ENCODE measurements at regions not wholly inside any gene's neighbourhood (a gene's known extent, or its start where the extent isn't known, plus 50 kb on each side); places are given as distances from the start of the nearest gene placed in this dataset.

GRCh38 chr7:136051203-136051928 lies 74.2 kb upstream of the MTPN start:
- Histone ChIP-seq H2BK15ac (ENCODE audit: low read depth, low read length) (no peak overlapping the region), H2AFZ (ENCODE audit: low read length) (no peak overlapping the region), H4K8ac (replicated peaks; ENCODE audit: insufficient read length, low read depth, low read length) (no peak overlapping the region), H3K4me2 (ENCODE audit: insufficient read depth, insufficient read length, low read length) (no peak overlapping the region), H3T11ph (ENCODE audit: low read length) (no peak overlapping the region), H3K9ac (ENCODE audit: extremely low read depth, insufficient read length, low read length) (no peak overlapping the region), H3K56ac (ENCODE audit: insufficient read length, low read depth, low read length) (no peak overlapping the region), H3K23me2 (ENCODE audit: insufficient read length, low read depth, low read length, poor library complexity, severe bottlenecking) (no peaks in the 10 kb centered on the region), H4K20me1 (ENCODE audit: control insufficient read depth, insufficient read depth, insufficient read length) (no peaks in the 10 kb centered on the region), H2BK20ac (ENCODE audit: low read depth, low read length, poor library complexity, severe bottlenecking) (no peak overlapping the region), H4K5ac (ENCODE audit: insufficient read length, low read depth, low read length) (no peak overlapping the region), H3K23ac (ENCODE audit: insufficient read length, low read depth, low read length) (no peak overlapping the region), H3K27ac (ENCODE audit: insufficient read length, low read depth, low read length) (no peak overlapping the region), H3K4me1 (ENCODE audit: insufficient read depth, low read length) (no peaks in the 10 kb centered on the region), H3K27me3 (ENCODE audit: insufficient read depth, low read length) (no peaks in the 10 kb centered on the region), H3K79me1 (ENCODE audit: insufficient read depth, low read depth, low read length, poor library complexity, severe bottlenecking) (no peaks in the 10 kb centered on the region), H3K9me3 (ENCODE audit: control insufficient read depth, low read depth, low read length) (no peaks in the 10 kb centered on the region), H2BK12ac (ENCODE audit: insufficient read length, low read depth, low read length) (no peak overlapping the region), H2BK120ac (ENCODE audit: low read depth, low read length, poor library complexity, severe bottlenecking) (no peak overlapping the region), H3K4ac (ENCODE audit: low read depth, low read length) (no peak overlapping the region), H4K91ac (ENCODE audit: insufficient read length, low read depth, low read length) (no peak overlapping the region), H2AK5ac (ENCODE audit: insufficient read length, low read length) (no peak overlapping the region), H3K14ac (ENCODE audit: insufficient read depth, low read length) (no peak overlapping the region), H2BK5ac (ENCODE audit: insufficient read length, low read length) (no peak overlapping the region), H3K18ac (ENCODE audit: insufficient read length, low read depth, low read length) (no peak overlapping the region), H3K79me2 (ENCODE audit: insufficient read depth, low read length) (no peaks in the 10 kb centered on the region)
- DNase-seq, result no peak
- WGBS (ENCODE audit: extremely low coverage, insufficient read length, low lambda C conversion rate), result no CpG with 5 or more reads among the region's 6 CpGs
- peaks cover 3 to 7% of the 10 kb centered on the region in 2 experiments; a peak in 2 of 5 replicates for H3K9me3 Mint-ChIP-seq
- 0 out of 7 replicates have a peak, but pooled peaks cover 0 to 8% (median 0%) of the 10 kb centered on the region in 3 experiments for H3K36me3 Mint-ChIP-seq (ENCODE audit: insufficient read depth in 1 of 3, low read depth in 3 of 3)
- no peaks in the 10 kb centered on the region for H3K4me1 Mint-ChIP-seq
- no peak overlapping the region for H3K4me3 Mint-ChIP-seq
- no peak for TF ChIP-seq CTCF (conservative IDR thresholded peaks at IDR 0.05)
- no peak overlapping the region for H3K27ac Mint-ChIP-seq
- no peaks in the 10 kb centered on the region for H3K27me3 Mint-ChIP-seq (ENCODE audit: low read depth)
